Dermis microvascular lymphatic vessel endothelial cell (primary cell): ENCODE measurements at regions not wholly inside any gene's neighbourhood (a gene's known extent, or its start where the extent isn't known, plus 50 kb on each side); places are given as distances from the start of the nearest gene placed in this dataset.

Experiments
- DNase-seq, 2 donors: peaks; one replicate each; pipeline versions ENCODE4 v3.0.0 to v3.0.0-alpha.2; 2010; ENCODE audit warnings: low read depth in 2 of 2

GRCh38 chr1:208540724-208541123 is 296.5 kb upstream of the PLXNA2 start:
- no peak for DNase-seq

GRCh38 chr1:208541225-208541855 is 297.2 kb upstream of the PLXNA2 start:
- no peak for DNase-seq

GRCh38 chr1:208542309-208542708 is 298.1 kb upstream of the PLXNA2 start:
- DNase-seq: no peak

GRCh38 chr1:208544053-208544452 is 299.9 kb upstream of the PLXNA2 start:
- no peak for DNase-seq

GRCh38 chr1:208544794-208545193 is 300.6 kb upstream of the PLXNA2 start:
- no peak for DNase-seq

- DNase-seq: no peak
Measured at GRCh38 chr1:208551024-208551423, 306.8 kb upstream of the PLXNA2 start.

GRCh38 chr1:208551633-208552320 is 307.6 kb upstream of the PLXNA2 start:
- DNase-seq: no peak

GRCh38 chr1:208552928-208553327 is 308.7 kb upstream of the PLXNA2 start:
- no peak for DNase-seq

- DNase-seq: no peak
Measured at GRCh38 chr1:208556461-208556860, 312.3 kb upstream of the PLXNA2 start.

GRCh38 chr1:208557046-208557722 is 313.0 kb upstream of the PLXNA2 start:
- DNase-seq: no peak

- no peak for DNase-seq
Measured at GRCh38 chr1:208557723-208558094, 313.5 kb upstream of the PLXNA2 start.

GRCh38 chr1:208559597-208560329 is 315.6 kb upstream of the PLXNA2 start:
- DNase-seq: no peak

GRCh38 chr1:208562151-208562960 is 318.2 kb upstream of the PLXNA2 start:
- no peak for DNase-seq

GRCh38 chr1:208564466-208564865 is 320.3 kb upstream of the PLXNA2 start:
- no peak for DNase-seq

- no peak for DNase-seq
Measured at GRCh38 chr1:208565756-208566440, 321.7 kb upstream of the PLXNA2 start.

GRCh38 chr1:208569181-208569580 is 325.0 kb upstream of the PLXNA2 start:
- DNase-seq: no peak

GRCh38 chr1:208570362-208570761 is 326.2 kb upstream of the PLXNA2 start:
- DNase-seq: no peak

- DNase-seq: no peak
Measured at GRCh38 chr1:208576425-208576824, 332.2 kb upstream of the PLXNA2 start.

- no peak for DNase-seq
Measured at GRCh38 chr1:208577381-208577905, 333.3 kb upstream of the PLXNA2 start.

GRCh38 chr1:208581209-208581608 is 337.0 kb upstream of the PLXNA2 start:
- DNase-seq: no peak

- DNase-seq: no peak
Measured at GRCh38 chr1:208581667-208582066, 337.5 kb upstream of the PLXNA2 start.
